ENCODE measurements at regions not wholly inside any gene's neighbourhood (a gene's known extent, or its start where the extent isn't known, plus 50 kb on each side); places are given as distances from the start of the nearest gene placed in this dataset.

DNA sequence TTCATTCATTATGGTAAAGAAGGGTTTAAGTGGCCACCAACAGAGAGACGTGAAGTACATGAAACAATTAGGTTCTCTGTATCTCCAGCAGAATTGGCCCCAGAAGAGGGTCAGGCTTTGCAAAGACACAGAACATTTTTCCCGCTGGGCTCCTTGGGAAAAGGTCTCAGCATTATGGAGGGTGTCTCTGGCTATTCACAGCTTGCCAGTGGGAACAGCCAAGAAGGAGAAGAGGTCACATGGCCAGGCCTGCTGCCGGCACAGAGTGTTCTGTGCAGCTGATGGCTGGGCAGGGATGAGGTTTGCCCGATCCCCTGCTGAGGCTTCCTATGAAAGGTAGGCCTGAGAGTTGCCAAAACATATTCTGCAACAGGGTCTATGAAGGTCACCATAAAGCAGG is 77.8 kb upstream of the LPP start:
- TF ChIP-seq, protein P1, sequence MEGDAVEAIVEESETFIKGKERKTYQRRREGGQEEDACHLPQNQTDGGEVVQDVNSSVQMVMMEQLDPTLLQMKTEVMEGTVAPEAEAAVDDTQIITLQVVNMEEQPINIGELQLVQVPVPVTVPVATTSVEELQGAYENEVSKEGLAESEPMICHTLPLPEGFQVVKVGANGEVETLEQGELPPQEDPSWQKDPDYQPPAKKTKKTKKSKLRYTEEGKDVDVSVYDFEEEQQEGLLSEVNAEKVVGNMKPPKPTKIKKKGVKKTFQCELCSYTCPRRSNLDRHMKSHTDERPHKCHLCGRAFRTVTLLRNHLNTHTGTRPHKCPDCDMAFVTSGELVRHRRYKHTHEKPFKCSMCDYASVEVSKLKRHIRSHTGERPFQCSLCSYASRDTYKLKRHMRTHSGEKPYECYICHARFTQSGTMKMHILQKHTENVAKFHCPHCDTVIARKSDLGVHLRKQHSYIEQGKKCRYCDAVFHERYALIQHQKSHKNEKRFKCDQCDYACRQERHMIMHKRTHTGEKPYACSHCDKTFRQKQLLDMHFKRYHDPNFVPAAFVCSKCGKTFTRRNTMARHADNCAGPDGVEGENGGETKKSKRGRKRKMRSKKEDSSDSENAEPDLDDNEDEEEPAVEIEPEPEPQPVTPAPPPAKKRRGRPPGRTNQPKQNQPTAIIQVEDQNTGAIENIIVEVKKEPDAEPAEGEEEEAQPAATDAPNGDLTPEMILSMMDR (IDR thresholded peaks at IDR 0.05; ENCODE audit: low read depth, low read length, missing control alignments), result no peak
- in situ Hi-C loops (cut with HindIII; ENCODE audit: low sequenced_read_pairs), result no loop called here
- DNase-seq (ENCODE audit: low read depth), result no peak

DNA sequence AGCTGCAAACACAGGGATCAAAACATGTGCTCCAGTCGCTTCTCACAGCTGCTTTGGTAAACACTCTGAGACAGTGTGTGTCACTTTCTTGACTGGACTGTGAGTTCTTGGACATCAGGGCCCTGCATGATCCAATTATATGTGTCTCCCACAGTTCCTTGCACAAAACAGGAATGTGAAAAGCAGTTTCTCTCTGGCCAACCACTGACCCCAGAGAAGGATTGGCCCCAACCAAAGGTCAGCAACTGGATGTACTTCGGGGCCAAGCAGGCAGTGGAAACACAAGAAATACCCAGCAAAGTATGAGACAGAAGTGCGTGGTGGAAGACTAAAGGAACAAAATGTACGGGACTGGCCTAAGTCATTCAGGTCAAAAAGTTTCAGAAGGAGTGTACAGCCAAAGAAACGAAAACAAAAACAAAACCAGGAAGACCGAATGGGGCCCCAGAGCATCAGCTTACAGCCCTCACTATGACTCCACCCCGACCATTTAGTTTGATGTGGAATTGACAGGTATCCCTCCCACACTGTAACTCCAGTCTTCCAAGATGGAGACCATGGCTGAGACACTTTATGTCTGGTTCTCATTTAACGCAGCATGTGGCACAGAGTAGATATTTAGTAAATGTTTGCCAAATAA is 76.7 kb upstream of the LPP start:
- in situ Hi-C loops (cut with HindIII; ENCODE audit: low sequenced_read_pairs), result no loop called here
- TF ChIP-seq, protein P1 (IDR thresholded peaks at IDR 0.05; ENCODE audit: low read depth, low read length, missing control alignments), result no peak
- no peak overlapping the region for H3K4me3 ChIP-seq (ENCODE audit: low read depth, low read length)
- DNase-seq (ENCODE audit: low read depth), result no peak

More for the DNA sequence above, 77.8 kb upstream of the LPP start:
- no peak overlapping the region for H3K4me3 ChIP-seq (ENCODE audit: low read depth, low read length)

DNA sequence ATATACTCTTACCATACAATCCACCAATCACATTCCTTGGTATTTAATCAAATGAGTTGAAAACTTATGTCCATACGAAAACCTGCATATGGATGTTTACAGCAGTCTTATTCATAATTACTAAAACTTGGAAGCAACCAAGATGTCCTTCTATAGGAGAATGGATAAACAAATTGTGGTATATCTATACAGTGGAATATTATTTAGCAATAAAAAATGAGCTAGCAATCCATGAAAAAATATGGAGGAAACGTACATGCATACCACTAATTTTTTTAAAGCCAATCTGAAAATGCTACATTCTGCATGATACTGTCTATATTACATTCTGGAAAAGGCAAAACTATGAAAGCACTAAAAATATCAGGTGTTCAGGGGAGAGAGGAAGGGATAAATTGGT is 73.9 kb upstream of the LPP start:
- TF ChIP-seq, protein P1 (IDR thresholded peaks at IDR 0.05; ENCODE audit: low read depth, low read length, missing control alignments), result no peak
- no peak overlapping the region for H3K4me3 ChIP-seq (ENCODE audit: low read depth, low read length)
- DNase-seq (ENCODE audit: low read depth), result no peak
- in situ Hi-C loops (cut with HindIII; ENCODE audit: low sequenced_read_pairs), result no loop called here

GRCh38 chr3:188082031-188082430 is 71.9 kb upstream of the LPP start:
- TF ChIP-seq, protein P1 (IDR thresholded peaks at IDR 0.05; ENCODE audit: low read depth, low read length, missing control alignments), result no peak
- H3K4me3 ChIP-seq (ENCODE audit: low read depth, low read length), result no peak overlapping the region
- DNase-seq (ENCODE audit: low read depth), result no peak
- in situ Hi-C loops (cut with HindIII; ENCODE audit: low sequenced_read_pairs), result no loop called here

- no peak for DNase-seq (ENCODE audit: low read depth)
- no peak overlapping the region for H3K4me3 ChIP-seq (ENCODE audit: low read depth, low read length)
- in situ Hi-C loops (cut with HindIII; ENCODE audit: low sequenced_read_pairs), result no loop called here
- TF ChIP-seq, protein P1 (IDR thresholded peaks at IDR 0.05; ENCODE audit: low read depth, low read length, missing control alignments), result no peak
Measured at GRCh38 chr3:188082450-188082849, 71.5 kb upstream of the LPP start.

DNA sequence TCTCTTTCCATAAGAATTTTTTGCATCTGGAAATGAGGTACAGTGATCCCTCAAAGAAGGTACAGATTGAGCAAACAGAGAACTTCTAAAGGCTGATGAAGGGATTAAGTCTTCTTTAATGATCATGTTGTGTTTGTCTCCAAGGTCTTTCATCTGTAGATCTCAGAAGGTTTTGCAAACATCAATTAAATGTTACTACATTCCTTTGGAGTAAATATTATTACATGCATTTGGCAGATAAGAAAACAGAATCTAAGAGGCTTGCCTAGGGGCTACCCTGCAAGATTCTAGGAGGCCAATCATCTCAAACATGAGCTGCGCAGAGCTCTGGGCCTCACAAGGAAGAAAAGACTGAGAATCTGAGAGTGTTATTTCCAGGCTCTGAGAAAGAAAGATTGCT is 70.9 kb upstream of the LPP start:
- in situ Hi-C loops (cut with HindIII; ENCODE audit: low sequenced_read_pairs), result no loop called here
- TF ChIP-seq, protein P1 (IDR thresholded peaks at IDR 0.05; ENCODE audit: low read depth, low read length, missing control alignments), result no peak
- DNase-seq (ENCODE audit: low read depth), result no peak
- H3K4me3 ChIP-seq (ENCODE audit: low read depth, low read length), result no peak overlapping the region

Data from astrocyte of the cerebellum (primary cell).